Epithelial cell of proximal tubule (primary cell): ENCODE measurements at regions not wholly inside any gene's neighbourhood (a gene's known extent, or its start where the extent isn't known, plus 50 kb on each side); places are given as distances from the start of the nearest gene placed in this dataset.

ENCODE experiments used
- DNase-seq: peaks from one replicate; pipeline ENCODE4 v3.0.0-alpha.2; 2011; ENCODE audit warnings: low read depth
- H3K4me3 ChIP-seq: 2 replicates; pipeline ENCODE4 v1.5.1; 2011; ENCODE audit warnings: low read depth, mild to moderate bottlenecking, low read length
- CTCF ChIP-seq: conservative IDR thresholded peaks from 2 replicates; pipeline ENCODE4 v1.5.1; 2012; ENCODE audit warnings: low read depth, mild to moderate bottlenecking, low read length

DNA sequence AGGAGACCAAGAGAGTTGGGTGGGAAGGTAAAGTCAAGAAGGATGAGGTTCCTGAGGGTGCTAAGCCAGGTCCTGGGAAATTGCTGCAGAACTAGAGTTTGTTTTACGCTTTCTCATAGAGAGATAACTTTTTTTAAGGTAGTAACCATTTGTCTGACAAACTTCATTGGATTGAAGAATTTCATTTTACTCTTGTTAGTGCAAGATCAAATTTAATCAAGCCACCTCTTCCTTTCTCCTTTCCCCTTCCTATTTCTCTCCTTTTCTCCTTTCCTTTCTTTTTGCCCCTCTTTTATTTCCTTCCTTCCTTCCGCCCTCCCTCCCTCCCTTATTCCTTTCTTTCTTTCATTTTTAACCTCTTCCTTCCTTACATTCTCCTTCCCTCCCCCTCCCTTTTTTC, 65.4 kb downstream of the RDH14 start:
- TF ChIP-seq CTCF = no peak
- DNase-seq = no peak
- no peak overlapping the region for H3K4me3 ChIP-seq

GRCh38 chr2:18492721-18493120, 67.7 kb downstream of the RDH14 start:
- H3K4me3 ChIP-seq = no peak overlapping the region
- TF ChIP-seq CTCF = no peak
- DNase-seq = no peak

DNA sequence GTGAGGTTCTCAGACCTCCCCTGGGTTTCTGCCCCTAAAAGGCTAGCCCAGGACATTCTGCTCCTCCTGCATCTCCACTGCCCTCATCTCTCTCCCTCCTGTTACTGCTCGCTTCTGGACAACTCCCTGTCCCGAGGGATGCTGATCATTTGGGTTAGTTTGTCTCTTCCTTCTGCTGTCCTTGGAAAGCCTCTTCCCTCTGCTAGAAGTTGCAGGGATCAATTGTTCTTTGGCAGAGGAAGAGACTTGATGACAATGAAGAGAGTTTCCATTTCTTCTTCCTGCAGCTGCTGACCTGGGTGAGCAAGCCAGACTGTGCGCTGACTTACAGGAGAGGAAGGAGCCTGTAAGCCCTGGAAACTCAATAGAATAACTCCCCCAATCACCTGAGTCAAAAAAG, 68.9 kb downstream of the RDH14 start:
- no peak for TF ChIP-seq CTCF
- no peak for DNase-seq
- no peak overlapping the region for H3K4me3 ChIP-seq

GRCh38 chr2:18490901-18491300, 69.6 kb downstream of the RDH14 start:
- no peak for DNase-seq
- no peak for TF ChIP-seq CTCF
- H3K4me3 ChIP-seq = no peak overlapping the region

- no peak for DNase-seq
- no peak for TF ChIP-seq CTCF
- no peak overlapping the region for H3K4me3 ChIP-seq
Measured at GRCh38 chr2:18487106-18487913, 73.1 kb downstream of the RDH14 start.

- DNase-seq = no peak
- no peak for TF ChIP-seq CTCF
- H3K4me3 ChIP-seq = no peak overlapping the region
Measured at GRCh38 chr2:18484625-18485024, 75.8 kb downstream of the RDH14 start.

GRCh38 chr2:18483896-18484295, 76.6 kb downstream of the RDH14 start:
- no peak for TF ChIP-seq CTCF
- no peak for DNase-seq

More at GRCh38 chr2:18483896-18484295, 76.6 kb downstream of the RDH14 start:
- no peak overlapping the region for H3K4me3 ChIP-seq
